PFSK-1 (cell line): ENCODE measurements at regions not wholly inside any gene's neighbourhood (a gene's known extent, or its start where the extent isn't known, plus 50 kb on each side); places are given as distances from the start of the nearest gene placed in this dataset.

Experiments used
- FOXP2 ChIP-seq: optimal IDR thresholded peaks from 2 replicates; pipeline ENCODE3; 2011; ENCODE audit warnings: borderline replicate concordance, control low read depth, inconsistent platforms; ENCODE audit not compliant: insufficient read depth; ENCODE audit errors: extremely low read length, extremely low read depth
- POLR2AphosphoS5 ChIP-seq: IDR thresholded peaks from 2 replicates; pipeline ENCODE4 v1.6.1; 2012; ENCODE audit warnings: low read depth, mild to moderate bottlenecking, control low read depth, low read length, moderate library complexity
- SIN3A ChIP-seq: IDR thresholded peaks from 2 replicates; pipeline ENCODE4 v1.6.1; 2012; ENCODE audit warnings: mild to moderate bottlenecking, low read length, moderate library complexity, borderline replicate concordance; ENCODE audit not compliant: insufficient read depth
- TAF1 ChIP-seq: IDR thresholded peaks from 2 replicates; pipeline ENCODE4 v1.6.1; 2012; ENCODE audit warnings: low read length, control low read depth, borderline replicate concordance; ENCODE audit not compliant: insufficient read depth
- TF ChIP-seq, protein P1 (sequence below), 2 experiments: IDR thresholded peaks; 2 replicates each; pipeline versions ENCODE4 v1.6.1 to v1.8.0; 2011 to 2012; ENCODE audit warnings: low read depth in 2 of 2, low read length in 2 of 2, control low read depth in 1 of 2, inconsistent platforms in 1 of 2, mild to moderate bottlenecking in 1 of 2, moderate library complexity in 1 of 2; ENCODE audit not compliant: insufficient read depth in 1 of 2

GRCh38 chr13:104764600-104764999 lies 1698.4 kb upstream of the SLC10A2 start:
- TF ChIP-seq, protein P1, sequence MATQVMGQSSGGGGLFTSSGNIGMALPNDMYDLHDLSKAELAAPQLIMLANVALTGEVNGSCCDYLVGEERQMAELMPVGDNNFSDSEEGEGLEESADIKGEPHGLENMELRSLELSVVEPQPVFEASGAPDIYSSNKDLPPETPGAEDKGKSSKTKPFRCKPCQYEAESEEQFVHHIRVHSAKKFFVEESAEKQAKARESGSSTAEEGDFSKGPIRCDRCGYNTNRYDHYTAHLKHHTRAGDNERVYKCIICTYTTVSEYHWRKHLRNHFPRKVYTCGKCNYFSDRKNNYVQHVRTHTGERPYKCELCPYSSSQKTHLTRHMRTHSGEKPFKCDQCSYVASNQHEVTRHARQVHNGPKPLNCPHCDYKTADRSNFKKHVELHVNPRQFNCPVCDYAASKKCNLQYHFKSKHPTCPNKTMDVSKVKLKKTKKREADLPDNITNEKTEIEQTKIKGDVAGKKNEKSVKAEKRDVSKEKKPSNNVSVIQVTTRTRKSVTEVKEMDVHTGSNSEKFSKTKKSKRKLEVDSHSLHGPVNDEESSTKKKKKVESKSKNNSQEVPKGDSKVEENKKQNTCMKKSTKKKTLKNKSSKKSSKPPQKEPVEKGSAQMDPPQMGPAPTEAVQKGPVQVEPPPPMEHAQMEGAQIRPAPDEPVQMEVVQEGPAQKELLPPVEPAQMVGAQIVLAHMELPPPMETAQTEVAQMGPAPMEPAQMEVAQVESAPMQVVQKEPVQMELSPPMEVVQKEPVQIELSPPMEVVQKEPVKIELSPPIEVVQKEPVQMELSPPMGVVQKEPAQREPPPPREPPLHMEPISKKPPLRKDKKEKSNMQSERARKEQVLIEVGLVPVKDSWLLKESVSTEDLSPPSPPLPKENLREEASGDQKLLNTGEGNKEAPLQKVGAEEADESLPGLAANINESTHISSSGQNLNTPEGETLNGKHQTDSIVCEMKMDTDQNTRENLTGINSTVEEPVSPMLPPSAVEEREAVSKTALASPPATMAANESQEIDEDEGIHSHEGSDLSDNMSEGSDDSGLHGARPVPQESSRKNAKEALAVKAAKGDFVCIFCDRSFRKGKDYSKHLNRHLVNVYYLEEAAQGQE (IDR thresholded peaks at IDR 0.05; ENCODE audit: insufficient read depth in 1 of 2, low read depth in 2 of 2, low read length in 2 of 2) = no peak
- no peak for TF ChIP-seq POLR2AphosphoS5

GRCh38 chr13:104759069-104759468 lies 1692.9 kb upstream of the SLC10A2 start:
- no peak for TF ChIP-seq TAF1

DNA sequence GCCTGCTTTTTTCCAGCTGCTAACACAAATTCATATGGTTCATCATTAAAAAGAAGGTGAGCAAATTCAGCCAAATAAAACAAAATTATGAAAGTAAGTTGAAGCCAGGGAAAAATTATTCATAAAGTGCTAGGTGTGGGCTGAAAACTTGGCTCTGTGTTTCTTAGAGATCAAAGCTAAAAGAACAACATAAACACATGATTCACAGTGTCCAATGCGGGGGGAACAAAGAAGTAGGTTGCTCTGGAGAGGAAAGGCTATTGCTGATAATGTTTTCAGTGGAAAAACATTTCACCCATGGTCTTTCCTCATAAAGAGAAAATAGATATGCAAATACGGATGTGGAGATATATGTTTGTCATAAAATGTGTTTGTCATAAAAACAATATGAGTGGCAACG lies 1691.5 kb upstream of the SLC10A2 start:
- TF ChIP-seq POLR2AphosphoS5 (no peak), SIN3A (no peak), TAF1 (no peak), FOXP2 (no peak)
- TF ChIP-seq, protein P1 (IDR thresholded peaks at IDR 0.05; ENCODE audit: insufficient read depth in 1 of 2, low read depth in 2 of 2, low read length in 2 of 2) = no peak

- TF ChIP-seq, protein P1 (IDR thresholded peaks at IDR 0.05; ENCODE audit: insufficient read depth in 1 of 2, low read depth in 2 of 2, low read length in 2 of 2) = no peak
- TF ChIP-seq FOXP2 = no peak
- TF ChIP-seq SIN3A = no peak
- no peak for TF ChIP-seq POLR2AphosphoS5
- no peak for TF ChIP-seq TAF1
Observed at GRCh38 chr13:104750377-104750776, 1684.2 kb upstream of the SLC10A2 start.

DNA sequence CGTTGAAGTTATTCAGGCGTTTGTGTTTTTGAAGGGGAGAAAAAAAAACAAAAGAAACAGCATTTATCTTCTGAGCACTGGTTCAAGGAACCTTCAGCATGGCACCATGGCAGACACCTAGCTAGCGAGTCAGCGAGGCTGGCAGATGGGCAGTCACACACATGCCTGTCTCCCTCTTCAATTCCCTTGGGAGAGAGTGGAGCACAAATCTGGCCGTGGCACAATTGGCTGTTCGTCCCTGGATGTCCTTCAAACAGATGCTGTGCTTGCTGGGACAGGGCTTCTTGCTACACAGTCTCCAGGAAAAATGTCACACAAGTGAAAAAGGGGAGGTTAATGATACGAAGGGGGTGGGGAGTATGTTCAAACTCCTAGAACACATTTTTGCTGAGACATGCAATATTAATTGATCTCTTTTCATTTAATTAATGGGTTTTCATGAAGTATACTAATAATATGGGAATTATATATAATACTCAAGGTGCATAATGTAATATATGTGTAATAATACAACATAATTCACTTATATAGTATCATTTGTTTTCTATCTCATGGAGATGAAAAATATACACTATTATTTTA lies 1674.5 kb upstream of the SLC10A2 start:
- TF ChIP-seq FOXP2 = no peak
- TF ChIP-seq SIN3A = no peak
- no peak for TF ChIP-seq POLR2AphosphoS5
- TF ChIP-seq TAF1 = no peak
- TF ChIP-seq, protein P1 (IDR thresholded peaks at IDR 0.05; ENCODE audit: insufficient read depth in 1 of 2, low read depth in 2 of 2, low read length in 2 of 2) = no peak
